ENCODE measurements at regions not wholly inside any gene's neighbourhood (a gene's known extent, or its start where the extent isn't known, plus 50 kb on each side); places are given as distances from the start of the nearest gene placed in this dataset.

- no peak for DNase-seq (ENCODE audit: low read depth)
- no peak overlapping the region for H3K4me3 ChIP-seq (ENCODE audit: low read depth, low read length)
- TF ChIP-seq, protein P1, sequence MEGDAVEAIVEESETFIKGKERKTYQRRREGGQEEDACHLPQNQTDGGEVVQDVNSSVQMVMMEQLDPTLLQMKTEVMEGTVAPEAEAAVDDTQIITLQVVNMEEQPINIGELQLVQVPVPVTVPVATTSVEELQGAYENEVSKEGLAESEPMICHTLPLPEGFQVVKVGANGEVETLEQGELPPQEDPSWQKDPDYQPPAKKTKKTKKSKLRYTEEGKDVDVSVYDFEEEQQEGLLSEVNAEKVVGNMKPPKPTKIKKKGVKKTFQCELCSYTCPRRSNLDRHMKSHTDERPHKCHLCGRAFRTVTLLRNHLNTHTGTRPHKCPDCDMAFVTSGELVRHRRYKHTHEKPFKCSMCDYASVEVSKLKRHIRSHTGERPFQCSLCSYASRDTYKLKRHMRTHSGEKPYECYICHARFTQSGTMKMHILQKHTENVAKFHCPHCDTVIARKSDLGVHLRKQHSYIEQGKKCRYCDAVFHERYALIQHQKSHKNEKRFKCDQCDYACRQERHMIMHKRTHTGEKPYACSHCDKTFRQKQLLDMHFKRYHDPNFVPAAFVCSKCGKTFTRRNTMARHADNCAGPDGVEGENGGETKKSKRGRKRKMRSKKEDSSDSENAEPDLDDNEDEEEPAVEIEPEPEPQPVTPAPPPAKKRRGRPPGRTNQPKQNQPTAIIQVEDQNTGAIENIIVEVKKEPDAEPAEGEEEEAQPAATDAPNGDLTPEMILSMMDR (IDR thresholded peaks at IDR 0.05; ENCODE audit: insufficient read depth, low read depth, low read length) = no peak
Observed at GRCh38 chr16:61415126-61415525, 621.1 kb downstream of the CDH8 start.

- DNase-seq (ENCODE audit: low read depth) = no peak
- H3K4me3 ChIP-seq (ENCODE audit: low read depth, low read length) = no peak overlapping the region
- TF ChIP-seq, protein P1 (IDR thresholded peaks at IDR 0.05; ENCODE audit: insufficient read depth, low read depth, low read length) = no peak
Observed at GRCh38 chr16:61413021-61413420, 623.2 kb downstream of the CDH8 start.

DNA sequence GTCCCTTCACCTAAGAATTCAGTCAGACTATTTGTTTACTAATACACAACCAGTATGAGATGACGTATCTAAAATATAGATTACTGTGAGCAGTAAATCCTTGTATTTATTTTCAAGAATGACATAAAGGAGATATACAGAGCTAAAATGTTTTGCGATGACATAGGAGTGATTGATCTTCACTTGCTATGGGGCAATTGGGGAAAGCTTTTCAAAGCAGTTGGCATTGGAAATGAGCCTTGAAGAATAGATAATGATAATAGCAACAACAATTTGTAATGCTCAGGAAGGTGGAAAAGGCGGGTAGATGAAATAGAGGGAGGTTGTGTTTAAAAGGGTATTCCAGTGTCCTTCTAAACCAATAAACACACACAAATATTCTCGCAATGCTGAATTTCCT lies 623.7 kb downstream of the CDH8 start:
- TF ChIP-seq, protein P1 (IDR thresholded peaks at IDR 0.05; ENCODE audit: insufficient read depth, low read depth, low read length) = no peak
- no peak for DNase-seq (ENCODE audit: low read depth)
- H3K4me3 ChIP-seq (ENCODE audit: low read depth, low read length) = no peak overlapping the region

DNA sequence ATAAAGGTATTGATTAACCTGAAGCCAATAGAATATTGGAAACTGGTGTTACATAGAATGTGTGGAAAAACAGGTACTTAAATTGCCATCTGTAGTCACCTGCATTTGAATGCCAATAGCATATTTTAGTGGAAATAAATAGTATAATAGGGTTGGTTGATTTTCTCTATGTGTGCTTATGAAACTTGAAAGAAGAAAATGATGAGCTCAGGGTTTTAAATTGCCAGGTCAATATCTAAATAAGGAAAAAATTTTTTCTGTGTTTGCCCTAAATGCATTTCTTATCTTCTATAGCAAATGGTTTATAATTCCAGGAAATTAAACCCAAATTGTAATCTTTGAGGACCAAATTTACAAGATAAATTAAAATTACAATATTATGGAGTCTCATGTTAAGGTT lies 626.6 kb downstream of the CDH8 start:
- no peak for DNase-seq (ENCODE audit: low read depth)
- no peak overlapping the region for H3K4me3 ChIP-seq (ENCODE audit: low read depth, low read length)
- TF ChIP-seq, protein P1 (IDR thresholded peaks at IDR 0.05; ENCODE audit: insufficient read depth, low read depth, low read length) = no peak

- TF ChIP-seq, protein P1 (IDR thresholded peaks at IDR 0.05; ENCODE audit: insufficient read depth, low read depth, low read length) = no peak
- DNase-seq (ENCODE audit: low read depth) = no peak
- H3K4me3 ChIP-seq (ENCODE audit: low read depth, low read length) = no peak overlapping the region
Observed at GRCh38 chr16:61403386-61403785, 632.9 kb downstream of the CDH8 start.

DNA sequence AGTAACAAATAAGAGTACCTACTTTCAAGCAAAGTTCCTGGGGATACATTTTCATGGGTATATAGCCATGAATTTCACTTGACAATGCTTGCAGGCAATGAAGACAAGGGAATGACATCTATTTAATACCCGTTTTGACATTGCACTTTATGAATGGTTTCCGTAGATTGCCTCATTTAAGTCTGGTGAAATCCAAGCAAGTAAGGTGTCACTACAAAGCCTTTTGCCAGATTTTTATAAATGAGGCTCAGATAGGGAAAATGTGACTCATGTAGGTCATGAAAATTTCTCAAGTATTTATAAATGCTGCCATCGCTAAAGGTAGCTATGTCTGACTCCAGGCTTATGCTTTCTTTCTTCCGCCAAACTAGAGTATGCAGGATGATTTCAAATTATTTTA lies 644.3 kb downstream of the CDH8 start:
- TF ChIP-seq, protein P1 (IDR thresholded peaks at IDR 0.05; ENCODE audit: insufficient read depth, low read depth, low read length) = no peak
- DNase-seq (ENCODE audit: low read depth) = no peak
- no peak overlapping the region for H3K4me3 ChIP-seq (ENCODE audit: low read depth, low read length)

GRCh38 chr16:61390965-61391637 lies 645.1 kb downstream of the CDH8 start:
- TF ChIP-seq, protein P1 (IDR thresholded peaks at IDR 0.05; ENCODE audit: insufficient read depth, low read depth, low read length) = no peak
- H3K4me3 ChIP-seq (ENCODE audit: low read depth, low read length) = no peak overlapping the region
- no peak for DNase-seq (ENCODE audit: low read depth)

Data from fibroblast of villous mesenchyme (primary cell).